GM10266 (cell line): ENCODE measurements at regions not wholly inside any gene's neighbourhood (a gene's known extent, or its start where the extent isn't known, plus 50 kb on each side); places are given as distances from the start of the nearest gene placed in this dataset.

Source experiments
- DNase-seq: peaks from one replicate; pipeline ENCODE4 v3.0.0; 2012; ENCODE audit errors: extremely low spot score
- CTCF ChIP-seq: IDR thresholded peaks from 2 replicates; pipeline ENCODE4 v1.5.1; 2012; ENCODE audit warnings: mild to moderate bottlenecking, low read depth; ENCODE audit not compliant: control insufficient read depth, insufficient read depth; ENCODE audit errors: missing control alignments

- no peak for DNase-seq
- TF ChIP-seq CTCF = no peak
Measured at GRCh38 chr1:69426401-69426800, 141.3 kb upstream of the LRRC7 start.

- TF ChIP-seq CTCF = no peak
- no peak for DNase-seq
Measured at GRCh38 chr1:69433073-69433472, 134.6 kb upstream of the LRRC7 start.

- no peak for DNase-seq
- no peak for TF ChIP-seq CTCF
Measured at GRCh38 chr1:69436151-69436550, 131.6 kb upstream of the LRRC7 start.

GRCh38 chr1:69438056-69438795 is 129.5 kb upstream of the LRRC7 start:
- no peak for DNase-seq
- TF ChIP-seq CTCF = no peak

GRCh38 chr1:69441496-69441895 is 126.2 kb upstream of the LRRC7 start:
- TF ChIP-seq CTCF = no peak
- no peak for DNase-seq

GRCh38 chr1:69451196-69451595 is 116.5 kb upstream of the LRRC7 start:
- TF ChIP-seq CTCF = no peak

GRCh38 chr1:69455718-69456117 is 112.0 kb upstream of the LRRC7 start:
- no peak for DNase-seq
- no peak for TF ChIP-seq CTCF

More at GRCh38 chr1:69451196-69451595, 116.5 kb upstream of the LRRC7 start:
- no peak for DNase-seq
